HG03025 (cell line): ENCODE measurements at regions not wholly inside any gene's neighbourhood (a gene's known extent, or its start where the extent isn't known, plus 50 kb on each side); places are given as distances from the start of the nearest gene placed in this dataset.
"Not testable (repeated sequence)": the region's sequence is repeated elsewhere in the genome, so short reads cannot be mapped to it uniquely, and the experiment has no call there.

Experiments
- ATAC-seq: cut with Tn5 transposase; IDR thresholded peaks from one replicate; pipeline ENCODE4 v1.9.1; 2021; ENCODE audit warnings: mild to moderate bottlenecking, moderate library complexity; ENCODE audit not compliant: unreplicated experiment, low FRiP score

DNA sequence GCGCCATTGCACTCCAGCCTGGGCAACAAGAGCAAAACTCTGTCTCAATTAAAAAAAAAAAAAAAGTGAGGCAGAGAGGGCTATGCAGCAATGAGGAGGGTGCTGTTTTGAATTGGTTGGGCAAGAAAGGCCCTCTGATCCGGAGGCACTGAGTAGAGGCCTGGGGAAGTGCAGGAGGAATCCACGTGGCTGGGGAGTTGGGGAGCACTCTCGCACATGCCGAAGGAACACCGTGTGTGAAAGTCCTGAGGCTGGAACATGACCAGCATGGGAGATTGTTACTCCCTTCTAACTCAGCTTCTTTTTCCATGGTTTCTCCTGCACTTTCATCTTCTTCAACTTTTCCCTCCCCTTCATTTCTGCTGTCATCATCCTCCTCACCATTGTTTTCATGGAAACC, 347.9 kb upstream of the HS6ST1 start:
- no peak for ATAC-seq

DNA sequence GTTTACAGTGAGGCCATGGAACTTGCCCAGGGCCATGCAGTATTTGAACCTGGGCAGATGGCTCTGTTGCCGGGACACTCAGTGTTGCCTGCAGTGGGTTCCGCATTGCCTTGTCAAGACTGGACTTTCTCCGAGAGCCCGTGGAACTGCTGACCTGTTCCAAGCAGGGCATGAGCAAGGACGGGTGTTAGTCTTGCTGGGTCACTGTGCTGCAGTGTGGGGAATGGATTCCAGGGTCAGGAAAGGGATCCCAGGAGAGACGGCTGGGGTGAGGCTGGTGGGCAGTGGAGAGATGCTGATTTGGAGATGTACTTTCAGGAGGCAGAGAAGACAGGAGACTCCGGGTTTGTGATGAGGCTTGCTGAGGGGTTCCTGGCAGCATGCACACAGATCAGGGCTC, 348.7 kb upstream of the HS6ST1 start:
- ATAC-seq = no peak

DNA sequence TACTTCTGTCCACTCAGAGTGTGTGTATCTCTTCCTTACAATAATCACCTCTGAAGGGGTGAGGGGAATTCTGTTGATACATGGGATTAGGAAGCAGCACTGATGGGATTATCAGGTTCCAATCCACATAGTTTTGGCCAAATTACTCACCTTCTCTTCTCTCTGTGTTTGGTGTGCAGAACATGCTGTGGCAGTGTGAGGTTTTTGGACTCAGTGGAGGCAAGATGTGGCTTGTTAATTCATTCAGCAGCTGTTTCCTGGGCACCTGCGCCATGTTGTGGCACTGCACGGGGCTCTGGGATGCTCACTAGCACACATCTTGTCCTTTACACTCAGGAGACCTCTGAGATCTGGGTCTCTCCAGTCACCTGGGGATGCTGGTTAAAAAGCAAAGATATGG, 350.3 kb upstream of the HS6ST1 start:
- ATAC-seq = no peak

DNA sequence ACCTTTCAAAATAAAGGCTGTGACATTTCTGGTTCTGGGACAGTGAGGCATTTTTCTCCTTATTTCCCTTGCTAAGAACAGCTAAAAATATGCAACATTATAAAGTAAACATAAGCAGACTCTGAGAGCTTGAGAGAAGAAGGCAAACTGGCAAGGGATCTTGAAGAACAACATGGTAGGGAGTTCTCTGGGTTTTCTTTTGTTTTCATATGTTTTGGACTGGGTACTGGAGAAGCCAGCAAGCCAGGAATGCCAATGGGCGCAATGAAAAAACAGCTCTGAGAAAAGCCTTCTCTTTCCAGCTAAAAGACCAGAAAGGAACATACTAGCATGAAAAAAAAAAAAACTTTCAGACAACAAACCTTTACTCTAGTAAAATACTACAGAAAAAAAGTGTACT, 351.4 kb upstream of the HS6ST1 start:
- ATAC-seq = no peak

- ATAC-seq = not testable (repeated sequence)
Measured at GRCh38 chr2:128671981-128672757, 353.5 kb upstream of the HS6ST1 start.

DNA sequence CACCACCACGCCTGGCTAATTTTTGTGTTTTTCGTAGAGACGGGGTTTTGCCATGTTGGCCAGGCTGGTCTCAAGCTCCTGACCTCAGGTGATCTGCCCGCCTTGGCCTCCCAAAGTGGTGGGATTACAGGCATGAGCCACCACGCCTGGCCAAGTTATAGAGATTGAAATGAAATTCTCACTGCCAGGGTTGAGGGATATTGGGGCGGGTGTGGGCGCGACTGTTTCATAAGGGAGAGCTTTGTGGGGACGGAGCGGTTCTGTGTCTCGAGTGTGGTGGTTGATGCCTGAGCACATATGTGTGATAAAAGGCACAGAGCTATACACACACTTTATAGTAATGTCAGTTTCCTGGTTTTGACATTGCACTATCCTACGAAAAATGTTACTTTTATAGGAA, 361.0 kb upstream of the HS6ST1 start:
- ATAC-seq = not testable (repeated sequence)

DNA sequence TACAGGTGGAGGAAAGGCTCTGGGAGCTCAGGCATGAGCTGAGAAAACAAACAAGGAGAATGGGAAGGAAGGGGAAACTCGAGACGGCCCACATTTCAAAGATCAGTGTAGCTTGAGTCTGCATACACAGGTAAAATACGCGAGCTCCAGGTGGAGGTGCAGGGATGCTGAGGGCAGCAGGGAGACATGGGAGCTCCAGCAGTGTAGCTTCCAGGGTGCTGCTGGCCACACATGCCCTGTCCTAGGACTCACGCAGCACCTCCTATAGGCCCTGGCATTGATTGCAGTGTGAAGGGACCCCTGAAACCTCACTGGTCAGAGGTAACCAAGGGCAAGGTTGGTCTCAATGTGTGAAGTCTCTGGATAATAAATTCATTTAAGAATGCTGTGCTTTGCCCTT, 362.8 kb upstream of the HS6ST1 start:
- ATAC-seq = no peak

- no peak for ATAC-seq
Measured at GRCh38 chr2:128682266-128682665, 363.6 kb upstream of the HS6ST1 start.

DNA sequence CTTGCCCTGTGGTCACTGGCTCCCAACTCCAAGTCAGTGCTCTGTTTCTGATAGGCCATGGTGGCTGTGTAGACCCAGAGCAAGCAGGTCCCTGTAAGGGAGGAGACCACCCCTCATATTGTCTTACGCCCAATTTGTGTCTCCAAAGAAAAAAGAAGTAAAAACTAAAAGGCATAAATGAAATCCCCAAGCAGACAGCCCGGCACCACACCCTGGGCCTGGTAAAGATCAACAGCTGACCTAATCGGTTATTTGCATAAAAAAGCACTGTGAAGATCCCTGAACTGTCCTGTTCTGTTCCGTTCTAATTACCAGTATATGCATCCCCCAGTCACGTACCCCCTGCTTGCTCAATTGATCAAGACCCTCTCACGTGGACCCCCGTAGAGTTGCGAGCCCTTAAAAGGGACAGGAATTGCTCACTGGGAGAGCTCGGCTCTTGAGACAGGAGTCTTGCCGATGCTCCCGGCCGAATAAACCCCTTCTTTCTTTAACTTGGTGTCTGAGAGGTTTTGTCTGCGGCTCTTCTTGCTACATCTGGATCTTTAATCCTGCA, 364.1 kb upstream of the HS6ST1 start:
- no peak for ATAC-seq

- no peak for ATAC-seq
Measured at GRCh38 chr2:128684523-128684922, 365.9 kb upstream of the HS6ST1 start.

GRCh38 chr2:128685841-128686496, 367.3 kb upstream of the HS6ST1 start:
- no peak for ATAC-seq

DNA sequence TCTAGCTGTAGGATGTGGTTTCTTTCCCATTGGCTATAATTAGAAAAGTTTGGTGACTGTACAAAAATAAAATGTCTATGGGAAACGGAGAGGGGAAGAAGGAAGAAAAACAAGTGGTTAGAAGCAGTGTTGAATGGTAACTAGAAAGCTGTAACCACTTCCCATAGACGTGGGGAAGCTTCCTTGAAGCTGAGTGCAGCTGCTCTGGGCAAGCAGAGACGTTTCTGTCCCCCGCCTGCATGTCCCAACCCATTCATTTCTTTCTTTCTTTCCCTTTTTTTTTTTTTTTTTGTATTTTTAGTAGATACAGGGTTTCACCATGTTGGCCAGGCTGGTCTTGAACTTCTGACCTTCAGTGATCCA, 367.8 kb upstream of the HS6ST1 start:
- no peak for ATAC-seq

DNA sequence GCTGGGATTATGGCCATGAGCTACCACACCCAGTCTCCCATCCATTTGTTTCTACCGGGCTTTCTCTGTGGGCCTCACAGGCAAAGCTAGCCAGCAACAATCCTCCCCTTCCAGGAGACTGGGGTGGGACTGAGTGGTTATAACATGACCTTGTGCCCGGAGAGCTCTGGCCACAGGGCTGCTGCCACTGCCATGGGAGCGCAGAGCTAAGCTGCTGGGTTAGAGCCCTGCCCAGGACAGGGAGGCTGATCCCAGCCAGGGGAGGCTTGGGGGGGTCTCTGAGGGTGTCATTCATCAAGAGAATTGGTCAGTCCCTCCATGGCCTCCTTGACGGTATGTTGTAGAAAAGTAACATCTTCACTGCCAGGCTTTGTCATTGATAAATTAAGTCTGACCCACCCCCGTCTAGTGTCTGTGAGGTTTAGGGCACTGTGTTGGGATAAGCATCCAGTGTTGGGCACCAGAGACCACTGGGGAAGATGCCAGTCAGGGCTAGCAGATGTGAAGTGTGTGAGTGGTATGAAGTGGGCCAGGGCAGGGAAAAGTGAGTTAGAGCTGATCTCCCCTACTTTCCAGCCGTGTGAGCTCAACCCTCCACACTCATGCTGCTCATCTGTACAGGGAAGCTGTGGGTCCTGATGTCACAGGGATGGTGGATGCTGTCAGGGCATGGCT, 368.4 kb upstream of the HS6ST1 start:
- ATAC-seq = no peak

DNA sequence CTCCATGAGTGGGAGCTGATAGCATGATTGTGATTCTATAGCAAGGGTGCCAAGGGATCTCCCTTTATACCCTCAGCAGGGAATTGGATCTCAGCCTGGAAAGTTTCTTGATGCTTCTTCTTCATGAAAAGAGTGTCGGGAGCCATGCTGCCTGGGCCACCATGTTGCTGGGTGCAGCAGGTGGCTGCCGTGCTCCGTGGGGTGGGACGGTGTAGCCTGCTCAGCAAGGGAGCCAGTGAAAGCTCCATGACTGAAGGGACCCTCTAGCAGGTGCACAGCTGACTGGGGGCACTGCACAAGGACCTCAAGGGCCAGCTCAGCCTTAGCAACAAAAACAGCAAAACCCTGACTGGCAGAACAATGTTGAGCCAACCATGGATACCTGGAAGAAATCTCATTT, 368.9 kb upstream of the HS6ST1 start:
- ATAC-seq = no peak

GRCh38 chr2:128689971-128690370, 371.3 kb upstream of the HS6ST1 start:
- ATAC-seq = no peak

- no peak for ATAC-seq
Measured at GRCh38 chr2:128690431-128690830, 371.8 kb upstream of the HS6ST1 start.

GRCh38 chr2:128690869-128691268, 372.2 kb upstream of the HS6ST1 start:
- no peak for ATAC-seq

DNA sequence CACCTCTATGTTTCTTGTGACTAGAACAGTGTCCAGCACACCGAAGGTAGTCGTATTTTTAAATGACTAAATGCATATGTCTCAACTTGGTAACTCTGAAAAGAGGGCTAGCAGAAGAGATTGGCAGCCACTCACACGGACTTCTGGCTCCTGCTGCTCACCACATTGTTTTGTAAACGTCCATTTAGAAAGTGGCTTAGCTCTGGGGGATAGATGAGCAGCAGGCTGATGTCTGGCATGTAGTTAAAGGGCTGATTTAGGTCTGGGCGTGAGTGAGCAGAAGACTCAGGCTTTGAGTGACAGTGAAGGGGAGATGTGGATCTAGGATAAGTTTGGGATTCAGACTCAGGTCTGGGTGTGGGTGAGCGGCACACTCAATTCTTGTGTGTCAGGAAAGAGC, 372.9 kb upstream of the HS6ST1 start:
- ATAC-seq = no peak

DNA sequence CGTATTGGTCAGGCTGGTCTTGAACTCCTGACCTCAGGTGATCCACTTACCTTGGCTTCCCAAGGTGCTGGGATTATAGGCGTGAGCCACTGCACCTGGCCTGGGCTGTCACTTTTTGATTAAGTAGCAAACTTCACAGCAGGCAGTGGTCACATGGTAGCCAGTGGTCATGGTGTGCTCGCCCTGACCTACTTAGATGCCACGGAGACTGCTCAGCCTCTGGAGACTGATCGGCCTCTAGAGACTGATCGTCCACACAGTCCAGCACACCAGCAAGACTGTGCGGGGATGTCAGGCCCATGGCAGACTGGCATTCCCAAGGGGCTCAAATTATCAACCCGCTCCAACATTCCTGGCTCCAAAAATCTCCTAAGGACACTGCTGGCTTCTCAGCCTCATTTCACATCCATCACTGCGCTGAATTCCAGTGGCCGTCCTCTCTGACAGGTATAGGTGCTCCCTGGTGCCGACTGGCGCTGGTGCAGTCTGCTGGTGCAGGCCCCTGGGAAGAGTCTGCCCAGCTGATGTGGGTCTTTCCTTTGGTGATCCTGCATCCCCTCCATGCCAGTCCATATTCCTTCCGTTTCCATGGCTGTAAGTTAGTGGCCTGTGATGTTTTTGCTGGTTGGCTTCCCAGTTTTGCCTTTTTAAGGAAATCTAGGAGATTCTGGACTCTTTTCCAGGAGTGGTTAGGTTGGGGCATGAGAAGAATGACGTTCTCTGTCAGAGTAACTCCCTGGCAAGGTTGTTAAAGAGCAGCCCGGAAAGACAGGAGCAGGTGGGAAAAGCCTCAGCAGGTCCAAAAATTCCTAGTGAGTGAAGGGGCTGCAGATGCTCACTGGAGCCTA, 374.5 kb upstream of the HS6ST1 start:
- no peak for ATAC-seq

DNA sequence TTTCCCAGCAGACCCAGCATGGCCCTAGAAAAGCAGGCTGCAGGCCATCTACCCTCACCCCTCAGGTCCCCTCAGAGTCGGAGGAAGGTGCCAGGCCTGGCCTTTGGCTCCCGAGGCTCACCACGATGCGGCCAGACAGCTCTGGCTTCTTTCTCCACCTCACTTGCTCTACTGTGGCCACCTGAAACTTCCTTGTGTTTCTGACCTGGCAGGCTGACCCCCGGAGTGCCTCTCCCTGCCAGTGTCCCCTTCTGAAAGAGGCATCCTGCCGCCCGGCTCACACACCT, 375.0 kb upstream of the HS6ST1 start:
- ATAC-seq = no peak
